H7 (cell line): ENCODE measurements at regions not wholly inside any gene's neighbourhood (a gene's known extent, or its start where the extent isn't known, plus 50 kb on each side); places are given as distances from the start of the nearest gene placed in this dataset.
"Not testable (repeated sequence)": the region's sequence is repeated elsewhere in the genome, so short reads cannot be mapped to it uniquely, and the experiment has no call there.

Experiments
- DNase-seq: peaks from one replicate; pipeline ENCODE4 v3.0.0; 2012
- H3K27me3 ChIP-seq: 2 replicates; pipeline ENCODE4 v1.6.0; 2011; ENCODE audit warnings: mild to moderate bottlenecking, low read length; ENCODE audit not compliant: control insufficient read depth, insufficient read depth
- H3K36me3 ChIP-seq: replicated peaks from 2 replicates; pipeline ENCODE4 v1.5.1; 2011; ENCODE audit warnings: low read length; ENCODE audit not compliant: control insufficient read depth, insufficient read depth
- H3K4me3 ChIP-seq: 2 replicates; pipeline ENCODE4 v1.5.1; 2011; ENCODE audit warnings: low read depth, mild to moderate bottlenecking, control low read depth, low read length, moderate library complexity; ENCODE audit not compliant: insufficient read depth

- DNase-seq, result no peak
- no peaks in the 10 kb centered on the region for H3K27me3 ChIP-seq
- H3K36me3 ChIP-seq, result no peaks in the 10 kb centered on the region
- H3K4me3 ChIP-seq, result no peak overlapping the region
These were observed 143.9 kb upstream of the ZNF366 start for GRCh38 chr5:72651109-72651508.

- no peaks in the 10 kb centered on the region for H3K36me3 ChIP-seq
- no peak for DNase-seq
- H3K4me3 ChIP-seq, result no peak overlapping the region
- H3K27me3 ChIP-seq, result no peaks in the 10 kb centered on the region
These were observed 142.2 kb upstream of the ZNF366 start for GRCh38 chr5:72649449-72649848.

- DNase-seq, result no peak
- Histone ChIP-seq H3K4me3 (no peak overlapping the region), H3K36me3 (no peaks in the 10 kb centered on the region), H3K27me3 (no peaks in the 10 kb centered on the region)
These were observed 141.3 kb upstream of the ZNF366 start for GRCh38 chr5:72648480-72648879.

- no peak overlapping the region for H3K4me3 ChIP-seq
- H3K27me3 ChIP-seq, result no peaks in the 10 kb centered on the region
- no peaks in the 10 kb centered on the region for H3K36me3 ChIP-seq
- no peak for DNase-seq
These were observed 140.6 kb upstream of the ZNF366 start for GRCh38 chr5:72647806-72648205.

- Histone ChIP-seq H3K36me3 (no peaks in the 10 kb centered on the region), H3K4me3 (no peak overlapping the region), H3K27me3 (no peaks in the 10 kb centered on the region)
- no peak for DNase-seq
These were observed 139.1 kb upstream of the ZNF366 start for GRCh38 chr5:72646246-72646866.

GRCh38 chr5:72645064-72645846 is 138.0 kb upstream of the ZNF366 start:
- Histone ChIP-seq H3K27me3 (no peaks in the 10 kb centered on the region), H3K36me3 (no peaks in the 10 kb centered on the region), H3K4me3 (no peak overlapping the region)
- no peak for DNase-seq

GRCh38 chr5:72644296-72644695 is 137.1 kb upstream of the ZNF366 start:
- Histone ChIP-seq H3K36me3 (no peaks in the 10 kb centered on the region), H3K27me3 (no peaks in the 10 kb centered on the region), H3K4me3 (no peak overlapping the region)
- DNase-seq, result no peak

GRCh38 chr5:72641164-72641563 is 134.0 kb upstream of the ZNF366 start:
- Histone ChIP-seq H3K36me3 (no peaks in the 10 kb centered on the region), H3K27me3 (no peaks in the 10 kb centered on the region), H3K4me3 (no peak overlapping the region)
- DNase-seq, result no peak

- DNase-seq, result no peak
- H3K27me3 ChIP-seq, result no peaks in the 10 kb centered on the region
- no peak overlapping the region for H3K4me3 ChIP-seq
- no peaks in the 10 kb centered on the region for H3K36me3 ChIP-seq
These were observed 129.8 kb upstream of the ZNF366 start for GRCh38 chr5:72637058-72637457.

- H3K4me3 ChIP-seq, DNase-seq, H3K27me3 ChIP-seq, H3K36me3 ChIP-seq: not testable (repeated sequence)
These were observed 129.4 kb upstream of the ZNF366 start for GRCh38 chr5:72636565-72636964.

- Histone ChIP-seq H3K36me3 (no peaks in the 10 kb centered on the region), H3K4me3 (no peak overlapping the region), H3K27me3 (no peaks in the 10 kb centered on the region)
- DNase-seq, result no peak
These were observed 127.2 kb upstream of the ZNF366 start for GRCh38 chr5:72634444-72634843.

GRCh38 chr5:72633649-72634048 is 126.4 kb upstream of the ZNF366 start:
- H3K27me3 ChIP-seq, result no peaks in the 10 kb centered on the region
- no peaks in the 10 kb centered on the region for H3K36me3 ChIP-seq
- DNase-seq, result no peak
- H3K4me3 ChIP-seq, result no peak overlapping the region

GRCh38 chr5:72633041-72633445 is 125.8 kb upstream of the ZNF366 start:
- no peak for DNase-seq
- Histone ChIP-seq H3K36me3 (no peaks in the 10 kb centered on the region), H3K4me3 (no peak overlapping the region)

GRCh38 chr5:72630721-72631120 is 123.5 kb upstream of the ZNF366 start:
- no peak overlapping the region for H3K4me3 ChIP-seq
- no peaks in the 10 kb centered on the region for H3K27me3 ChIP-seq
- H3K36me3 ChIP-seq, result no peaks in the 10 kb centered on the region
- DNase-seq, result no peak

More at GRCh38 chr5:72633041-72633445, 125.8 kb upstream of the ZNF366 start:
- H3K27me3 ChIP-seq, result no peaks in the 10 kb centered on the region

- Histone ChIP-seq H3K4me3 (no peak overlapping the region), H3K27me3 (no peaks in the 10 kb centered on the region), H3K36me3 (no peaks in the 10 kb centered on the region)
- DNase-seq, result no peak
These were observed 122.9 kb upstream of the ZNF366 start for GRCh38 chr5:72630081-72630480.
